Adrenal gland (tissue), 9 donors: ENCODE measurements at regions not wholly inside any gene's neighbourhood (a gene's known extent, or its start where the extent isn't known, plus 50 kb on each side); places are given as distances from the start of the nearest gene placed in this dataset.

Experiments used
- DNase-seq, 7 donors: peaks; one replicate each; pipeline ENCODE4 v3.0.0-alpha.2; 2019 to 2020
- H3K27ac ChIP-seq, 5 donors: fragments of 200-600 bp; sonication (generic) in 4 of 5; 1 replicate in 3 of 5; 2 replicates in 2 of 5; pipeline versions ENCODE4 v1.5.1 to v1.8.0; 2016 to 2020; ENCODE audit warnings: mild to moderate bottlenecking in 1 of 5
- H3K27me3 ChIP-seq: fragments of 200-600 bp; 2 replicates; pipeline ENCODE4 v1.8.0; 2021
- H3K36me3 ChIP-seq, 2 donors: fragments of 200-600 bp; replicated peaks in 1 of 2; 1 replicate in 1 of 2; 2 replicates in 1 of 2; pipeline versions ENCODE4 v1.5.1 to v1.8.0; 2018 to 2022
- H3K4me1 ChIP-seq, 2 donors: fragments of 200-600 bp; replicated peaks in 1 of 2; 1 replicate in 1 of 2; 2 replicates in 1 of 2; pipeline versions ENCODE4 v1.5.1 to v1.8.0; 2018 to 2021
- H3K4me3 ChIP-seq, 4 donors: fragments of 200-600 bp; sonication (generic) in 3 of 4; one replicate each; pipeline ENCODE4 v1.5.1; 2016 to 2018
- H3K9me3 ChIP-seq, 3 donors: fragments of 200-600 bp; sonication (generic) in 1 of 3; replicated peaks in 1 of 3; 1 replicate in 2 of 3; 2 replicates in 1 of 3; pipeline versions ENCODE4 v1.5.1 to v1.8.0; 2016 to 2021
- CTCF ChIP-seq, 6 experiments: fragments of 450-650 bp in 4 of 6; fragments of 200-600 bp in 2 of 6; sonication (generic) in 1 of 6; IDR thresholded peaks; 1 replicate in 5 of 6; 2 replicates in 1 of 6; pipeline versions ENCODE4 v1.5.1 to v1.8.0; 2016 to 2021; ENCODE audit warnings: antibody characterized with exemption in 6 of 6, mild to moderate bottlenecking in 2 of 6, moderate library complexity in 1 of 6
- POLR2A ChIP-seq, 2 donors: fragments of 450-650 bp; IDR thresholded peaks; one replicate each; pipeline ENCODE4 v1.6.1; 2017; ENCODE audit warnings: antibody characterized with exemption in 2 of 2, mild to moderate bottlenecking in 2 of 2, moderate library complexity in 1 of 2
- WGBS, 4 donors: extraction: QIAGEN DNeasy Blood & Tissue Kit in 2 of 4; methylation state at CpG; one replicate each; pipeline versions ENCODE4 v1.1.5 to v1.1.7; 2013 to 2017; 5-methylcytosine and 5-hydroxymethylcytosine counted together
- intact Hi-C, 2 donors: fragments of 100-400 bp; cut with DNase I; formaldehyde crosslinking; loops; one replicate each; pipeline versions ENCODE4 v1.14.1 to v1.15.0; 2022 to 2023
- donor health status: healthy with polysubstance abuse.
- donor health status: Bipolar disorder and iron deficiency.
- donor health status: DM: yes; HTN: yes; CAD: no.
- donor health status: DM: no; HTN: no; CAD: no.
- donor health status: DM: no; HTN: no; CAD: no.

DNA sequence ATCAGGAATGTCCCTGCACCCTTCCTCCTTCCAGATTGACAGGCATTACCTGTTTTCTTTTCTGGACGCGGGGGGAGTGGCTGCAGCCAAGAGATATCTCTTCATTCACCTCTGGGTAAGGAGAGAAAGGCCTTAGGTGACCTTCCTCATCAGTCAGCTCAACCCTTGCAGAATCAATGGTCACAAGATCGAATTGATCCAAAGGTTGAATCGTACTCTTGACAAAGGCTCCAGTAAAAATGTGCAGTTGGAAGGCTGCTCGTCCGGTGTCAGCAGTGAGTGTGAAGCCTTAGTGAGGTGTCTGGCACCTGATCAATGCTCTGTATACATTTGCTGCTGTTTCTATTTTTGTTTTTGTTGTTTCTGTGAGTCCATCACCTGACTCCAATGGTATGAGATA is 282.6 kb upstream of the AJAP1 start:
- WGBS, 4 donors, result 78 to 86% (median 79%) methylated on average over 6 of the region's 6 CpGs
- TF ChIP-seq POLR2A (IDR thresholded peaks at IDR 0.05) (no peak), CTCF (IDR thresholded peaks at IDR 0.05) (no peak)
- no peak for DNase-seq
- Histone ChIP-seq H3K4me1 (no peaks in the 10 kb centered on the region), H3K27me3 (no peaks in the 10 kb centered on the region), H3K9me3 (no peaks in the 10 kb centered on the region), H3K27ac (no peak overlapping the region), H3K36me3 (no peaks in the 10 kb centered on the region), H3K4me3 (no peak overlapping the region)
- intact Hi-C loops, result no loop called here

- WGBS, 4 donors, result 70 to 88% (median 75%) methylated on average over 1 of the region's 1 CpG
- TF ChIP-seq CTCF (IDR thresholded peaks at IDR 0.05) (no peak), POLR2A (IDR thresholded peaks at IDR 0.05) (no peak)
- Histone ChIP-seq H3K27ac (no peak overlapping the region), H3K4me1 (no peaks in the 10 kb centered on the region), H3K9me3 (no peaks in the 10 kb centered on the region), H3K36me3 (no peaks in the 10 kb centered on the region), H3K27me3 (no peaks in the 10 kb centered on the region), H3K4me3 (no peak overlapping the region)
- no peak for DNase-seq
- intact Hi-C loops, result no loop called here
These were observed 278.6 kb upstream of the AJAP1 start for GRCh38 chr1:4375812-4376211.

GRCh38 chr1:4379451-4380175 is 274.8 kb upstream of the AJAP1 start:
- Histone ChIP-seq H3K27me3 (no peaks in the 10 kb centered on the region), H3K9me3 (no peaks in the 10 kb centered on the region), H3K4me3 (no peak overlapping the region), H3K27ac (no peak overlapping the region), H3K36me3 (no peaks in the 10 kb centered on the region), H3K4me1 (no peaks in the 10 kb centered on the region)
- DNase-seq, result no peak
- 80 to 91% (median 87%) methylated on average over 6 of the region's 6 CpGs for WGBS, 4 donors
- intact Hi-C loops, result no loop called here
- no peak for TF ChIP-seq POLR2A (IDR thresholded peaks at IDR 0.05)

DNA sequence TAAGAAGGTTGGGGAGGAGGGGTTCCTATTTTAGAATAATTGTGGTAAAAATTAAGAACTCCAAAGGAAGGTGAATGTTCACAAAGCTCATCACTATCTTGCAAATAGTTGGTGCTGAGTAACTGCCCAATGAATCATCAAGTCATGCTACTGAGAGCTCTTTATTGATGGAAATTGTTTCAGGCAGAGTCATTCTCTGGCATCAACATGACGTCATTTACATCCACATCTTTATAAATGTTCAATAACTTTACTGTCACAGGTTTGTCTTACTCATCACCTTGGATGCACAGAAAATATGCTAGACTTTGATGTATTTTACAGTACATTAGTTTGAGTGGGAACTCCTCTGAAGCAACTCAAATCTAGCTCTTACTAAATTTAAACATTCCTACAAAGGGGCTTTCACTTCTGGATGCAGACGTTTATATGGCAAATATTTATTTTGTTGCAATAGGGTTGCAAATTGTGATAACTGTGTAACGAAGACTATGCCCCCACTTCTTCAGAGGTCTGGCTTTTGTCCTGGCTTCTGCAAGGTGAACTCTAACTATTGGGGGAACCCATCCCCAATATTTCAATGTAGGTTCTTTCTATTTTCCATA is 273.7 kb upstream of the AJAP1 start:
- H3K9me3 ChIP-seq, result no peaks in the 10 kb centered on the region
- H3K36me3 ChIP-seq, result no peaks in the 10 kb centered on the region
- H3K4me1 ChIP-seq, result no peaks in the 10 kb centered on the region
- no peak overlapping the region for H3K4me3 ChIP-seq
- TF ChIP-seq POLR2A (IDR thresholded peaks at IDR 0.05) (no peak), CTCF (IDR thresholded peaks at IDR 0.05) (no peak)
- DNase-seq, result no peak
- WGBS, 4 donors, result 45 to 57% (median 51%) methylated on average over 3 of the region's 3 CpGs
- intact Hi-C loops, result no loop called here
- no peaks in the 10 kb centered on the region for H3K27me3 ChIP-seq
- no peak overlapping the region for H3K27ac ChIP-seq

- Histone ChIP-seq H3K4me3 (no peak overlapping the region), H3K9me3 (peaks cover 0 to 6% (median 0%) of the 10 kb centered on the region in 3 donors), H3K27me3 (no peaks in the 10 kb centered on the region), H3K36me3 (no peaks in the 10 kb centered on the region), H3K27ac (no peak overlapping the region), H3K4me1 (no peaks in the 10 kb centered on the region)
- no peak for TF ChIP-seq POLR2A (IDR thresholded peaks at IDR 0.05)
- TF ChIP-seq CTCF (IDR thresholded peaks at IDR 0.05), result no peak
- DNase-seq, result no peak
- 0 to 57% (median 41%) methylated on average over 1 of the region's 1 CpG for WGBS, 4 donors
- intact Hi-C loops, result no loop called here
These were observed 261.2 kb upstream of the AJAP1 start for GRCh38 chr1:4393191-4393590.
